ENCODE measurements at regions not wholly inside any gene's neighbourhood (a gene's known extent, or its start where the extent isn't known, plus 50 kb on each side); places are given as distances from the start of the nearest gene placed in this dataset.

GRCh38 chrX:117839544-117839943, 277.1 kb downstream of the KLHL13 start:
- 79% methylated on average over 1 of the region's 1 CpG for WGBS
- H3K27ac ChIP-seq (ENCODE audit: low read depth in 1 of 2, low read length in 2 of 2), result no peak overlapping the region

GRCh38 chrX:117838581-117839331, 277.9 kb downstream of the KLHL13 start:
- Histone ChIP-seq H3K9me3 (ENCODE audit: control insufficient read depth in 4 of 4, low read length in 3 of 4) (no peaks in the 10 kb centered on the region), H3K9ac (ENCODE audit: low read depth in 1 of 2, low read length in 2 of 2) (no peak overlapping the region), H3K36me3 (ENCODE audit: control insufficient read depth in 4 of 4, insufficient read depth in 3 of 4, low read depth in 1 of 4, low read length in 3 of 4) (no peaks in the 10 kb centered on the region), H3K27ac (ENCODE audit: low read depth in 1 of 2, low read length in 2 of 2) (no peak overlapping the region), H3K27me3 (ENCODE audit: control insufficient read depth in 4 of 4, insufficient read depth in 4 of 4, low read length in 3 of 4) (no peaks in the 10 kb centered on the region), H3K4me1 (ENCODE audit: control insufficient read depth in 4 of 4, insufficient read depth in 4 of 4, low read length in 3 of 4) (no peaks in the 10 kb centered on the region), H3K4me3 (ENCODE audit: low read depth in 1 of 3, low read length in 3 of 3) (no peak overlapping the region)
- no peak for DNase-seq (ENCODE audit: low spot score)
- 85% methylated on average over 3 of the region's 3 CpGs for WGBS
- TF ChIP-seq NR2F2 (IDR thresholded peaks at IDR 0.05) (no peak), RXRA (IDR thresholded peaks at IDR 0.05) (no peak), FOXA1 (IDR thresholded peaks at IDR 0.05) (no peak), GABPA (IDR thresholded peaks at IDR 0.05 in 1 of 2, conservative IDR thresholded peaks at IDR 0.05 in 1 of 2) (no peak), REST (IDR thresholded peaks at IDR 0.05) (no peak), ATF3 (IDR thresholded peaks at IDR 0.05) (no peak), FOXA2 (IDR thresholded peaks at IDR 0.05) (no peak), EGR1 (IDR thresholded peaks at IDR 0.05; ENCODE audit: low read depth in 2 of 2) (no peak), RAD21 (IDR thresholded peaks at IDR 0.05) (no peak), SP1 (IDR thresholded peaks at IDR 0.05) (no peak), CTCF (IDR thresholded peaks at IDR 0.05; ENCODE audit: low read depth, low read length, missing input control) (no peak), JUND (IDR thresholded peaks at IDR 0.05) (no peak), HNF4G (IDR thresholded peaks at IDR 0.05) (no peak), ZBTB33 (IDR thresholded peaks at IDR 0.05) (no peak), HNF4A (conservative IDR thresholded peaks at IDR 0.05) (no peak), YY1 (IDR thresholded peaks at IDR 0.05) (no peak), MAX (IDR thresholded peaks at IDR 0.05) (no peak)

More at GRCh38 chrX:117839544-117839943, 277.1 kb downstream of the KLHL13 start:
- Histone ChIP-seq H3K4me3 (ENCODE audit: low read depth in 1 of 3, low read length in 3 of 3) (no peak overlapping the region), H3K36me3 (ENCODE audit: control insufficient read depth in 4 of 4, insufficient read depth in 3 of 4, low read depth in 1 of 4, low read length in 3 of 4) (no peaks in the 10 kb centered on the region), H3K9ac (ENCODE audit: low read depth in 1 of 2, low read length in 2 of 2) (no peak overlapping the region), H3K27me3 (ENCODE audit: control insufficient read depth in 4 of 4, insufficient read depth in 4 of 4, low read length in 3 of 4) (no peaks in the 10 kb centered on the region), H3K9me3 (ENCODE audit: control insufficient read depth in 4 of 4, low read length in 3 of 4) (no peaks in the 10 kb centered on the region), H3K4me1 (ENCODE audit: control insufficient read depth in 4 of 4, insufficient read depth in 4 of 4, low read length in 3 of 4) (no peaks in the 10 kb centered on the region)
- DNase-seq (ENCODE audit: low spot score), result no peak
- peak in 1 of 2 donors; percentile 16 for TF ChIP-seq RAD21 (IDR thresholded peaks at IDR 0.05)
- TF ChIP-seq FOXA1 (IDR thresholded peaks at IDR 0.05), result no peak
- TF ChIP-seq CTCF (IDR thresholded peaks at IDR 0.05; ENCODE audit: low read depth, low read length, missing input control), result no peak
- TF ChIP-seq NR2F2 (IDR thresholded peaks at IDR 0.05), result no peak
- no peak for TF ChIP-seq ATF3 (IDR thresholded peaks at IDR 0.05)
